Fibroblast of the aortic adventitia (primary cell): ENCODE measurements at regions not wholly inside any gene's neighbourhood (a gene's known extent, or its start where the extent isn't known, plus 50 kb on each side); places are given as distances from the start of the nearest gene placed in this dataset.

Source experiments
- DNase-seq: peaks from one replicate; pipeline ENCODE4 v3.0.0-alpha.2; 2010; ENCODE audit warnings: low read depth
- H3K4me3 ChIP-seq: 2 replicates; pipeline ENCODE4 v1.5.1; 2011; ENCODE audit warnings: low read depth, mild to moderate bottlenecking, control low read depth, low read length, moderate library complexity
- CTCF ChIP-seq: IDR thresholded peaks from 2 replicates; pipeline ENCODE4 v1.5.1; 2011; ENCODE audit warnings: mild to moderate bottlenecking, low read length, control low read depth, inconsistent platforms; ENCODE audit not compliant: insufficient read depth

GRCh38 chr6:12508553-12508952 lies 208.0 kb upstream of the PHACTR1 start:
- H3K4me3 ChIP-seq = no peak overlapping the region
- no peak for TF ChIP-seq CTCF
- DNase-seq = no peak

GRCh38 chr6:12509060-12509459 lies 207.5 kb upstream of the PHACTR1 start:
- DNase-seq = no peak
- H3K4me3 ChIP-seq = no peak overlapping the region
- no peak for TF ChIP-seq CTCF

GRCh38 chr6:12516070-12516469 lies 200.5 kb upstream of the PHACTR1 start:
- TF ChIP-seq CTCF = no peak
- peak; percentile 74 for DNase-seq
- no peak overlapping the region for H3K4me3 ChIP-seq

- no peak for TF ChIP-seq CTCF
- no peak overlapping the region for H3K4me3 ChIP-seq
- DNase-seq = peak; percentile 76
Observed at GRCh38 chr6:12522347-12522746, 194.2 kb upstream of the PHACTR1 start.

- TF ChIP-seq CTCF = no peak
- no peak overlapping the region for H3K4me3 ChIP-seq
- peak; percentile 59 for DNase-seq
Observed at GRCh38 chr6:12523726-12524125, 192.8 kb upstream of the PHACTR1 start.

- no peak overlapping the region for H3K4me3 ChIP-seq
- DNase-seq = no peak
- TF ChIP-seq CTCF = no peak
Observed at GRCh38 chr6:12525276-12525675, 191.3 kb upstream of the PHACTR1 start.

- no peak for TF ChIP-seq CTCF
- no peak for DNase-seq
- H3K4me3 ChIP-seq = no peak overlapping the region
Observed at GRCh38 chr6:12527339-12527738, 189.2 kb upstream of the PHACTR1 start.
